ENCODE measurements at regions not wholly inside any gene's neighbourhood (a gene's known extent, or its start where the extent isn't known, plus 50 kb on each side); places are given as distances from the start of the nearest gene placed in this dataset.

DNA sequence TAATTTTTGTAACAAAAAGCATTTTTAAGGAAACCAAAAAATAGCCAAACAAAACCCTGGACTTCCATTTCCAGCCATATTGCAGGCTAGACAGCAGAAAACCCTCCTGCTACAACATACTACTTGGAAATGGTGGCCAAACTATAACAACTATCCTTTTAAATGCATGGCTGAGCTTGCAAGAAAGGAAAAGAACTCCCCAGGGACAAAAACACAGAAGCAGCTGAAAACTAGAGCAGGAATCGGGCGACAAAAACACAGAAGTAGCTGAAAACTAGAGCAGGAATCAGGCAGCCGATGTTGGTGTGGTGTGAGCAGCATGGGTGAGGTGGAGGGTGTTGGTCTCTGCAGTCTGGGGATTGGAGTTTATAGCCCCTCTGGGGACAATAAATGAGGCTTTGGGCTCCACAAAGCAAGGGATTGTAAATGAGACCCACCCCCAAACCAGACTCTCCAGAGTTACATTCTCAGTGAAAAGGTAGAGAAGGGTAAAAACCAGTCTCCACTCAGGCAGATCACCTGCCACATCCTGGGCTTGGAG is 95.2 kb downstream of the C9orf50 start:
- no peaks in the 10 kb centered on the region for H3K23me2 ChIP-seq (ENCODE audit: low read depth, low read length)
- H3K79me1 ChIP-seq (ENCODE audit: low read depth, low read length) = no peaks in the 10 kb centered on the region
- no peak overlapping the region for H3K18ac ChIP-seq (ENCODE audit: extremely low read depth, low read length)
- TF ChIP-seq KDM4A (IDR thresholded peaks at IDR 0.05; ENCODE audit: low read depth, low read length, severe bottlenecking) (no peak), RBBP5 (IDR thresholded peaks at IDR 0.05; ENCODE audit: borderline replicate concordance, low read depth, low read length) (no peak), ATF3 (IDR thresholded peaks at IDR 0.05; ENCODE audit: insufficient read depth, low read depth, low read length) (no peak)
- no peak overlapping the region for H3K14ac ChIP-seq (ENCODE audit: insufficient read length)
- H4K91ac ChIP-seq (replicated peaks; ENCODE audit: insufficient read length, low read length) = no peak overlapping the region
- H3K9ac ChIP-seq (replicated peaks in 1 of 4; ENCODE audit: extremely low read depth in 1 of 4, low read depth in 3 of 4, low read length in 3 of 4) = no peak overlapping the region
- H3K36me3 ChIP-seq (ENCODE audit: control insufficient read depth in 2 of 4, insufficient read depth in 4 of 4, low read length in 3 of 4) = no peaks in the 10 kb centered on the region
- H4K20me1 ChIP-seq (replicated peaks in 1 of 2; ENCODE audit: control insufficient read depth in 1 of 2, insufficient read depth in 2 of 2, low read length in 2 of 2) = no peaks in the 10 kb centered on the region
- no peak overlapping the region for H3K23ac ChIP-seq (ENCODE audit: insufficient read length)
- FAIRE-seq (no peak), DNase-seq (ENCODE audit: low read depth in 1 of 2, low spot score in 2 of 2) (no peak)
- ChIA-PET CTCF (ENCODE audit: partially characterized antibody) (interaction anchor here (0.7 to 1.4 kb wide), 5 partner anchors 8 to 82 kb away, joined by 3 to 4 read pairs (median 3); no protein-coding TSS in a partner anchor), POLR2A (ENCODE audit: partially characterized antibody) (interaction anchor here (0.6 kb wide), 1 partner anchor 12 kb away, joined by 3 read pairs; no protein-coding TSS in a partner anchor)
- no peak overlapping the region for H3K27ac ChIP-seq (ENCODE audit: low read depth, low read length)
- no peak overlapping the region for H4K8ac ChIP-seq (ENCODE audit: extremely low read depth, insufficient read depth, low read length)
- H3K4me2 ChIP-seq (ENCODE audit: insufficient read depth in 1 of 2, low read depth in 2 of 2, low read length in 2 of 2) = no peak overlapping the region
- no peak overlapping the region for H3K4me3 ChIP-seq (ENCODE audit: extremely low read depth in 1 of 4, insufficient read depth in 2 of 4, low read depth in 3 of 4, low read length in 4 of 4)
- H2BK15ac ChIP-seq (ENCODE audit: low read length) = no peak overlapping the region
- no peak overlapping the region for H3K56ac ChIP-seq (replicated peaks; ENCODE audit: insufficient read length, low read depth, low read length)
- no peak overlapping the region for H4K5ac ChIP-seq (ENCODE audit: insufficient read length, low read depth, low read length)
- no peaks in the 10 kb centered on the region for H3K79me2 ChIP-seq (ENCODE audit: control insufficient read depth in 1 of 2, insufficient read depth in 2 of 2, low read length in 2 of 2)
- no peak overlapping the region for H2BK20ac ChIP-seq (ENCODE audit: low read length)
- H2BK120ac ChIP-seq (replicated peaks; ENCODE audit: low read depth, low read length) = no peak overlapping the region
- 86% methylated on average over 3 of the region's 3 CpGs; no CpG with 5 or more reads in 1 of the 2 experiments for WGBS, 2 experiments (ENCODE audit: extremely low coverage in 1 of 2, insufficient coverage in 1 of 2, insufficient read length in 1 of 2, insufficient replicate concordance in 2 of 2, low coverage in 1 of 2, low lambda C conversion rate in 2 of 2, missing lambda C conversion rate in 1 of 2)
- H2AK5ac ChIP-seq (ENCODE audit: low read depth, low read length) = no peak overlapping the region
- no peaks in the 10 kb centered on the region for H3K27me3 ChIP-seq (replicated peaks in 1 of 4; ENCODE audit: control insufficient read depth in 3 of 4, extremely low read depth in 1 of 4, insufficient read depth in 3 of 4, low read length in 3 of 4)
- no peak overlapping the region for H2BK12ac ChIP-seq (ENCODE audit: low read depth, low read length)
- peaks cover 0 to 8% (median 5%) of the 10 kb centered on the region in 4 experiments; a peak in 3 of 7 replicates for H3K4me1 ChIP-seq (replicated peaks in 1 of 4; ENCODE audit: control insufficient read depth in 3 of 4, insufficient read depth in 4 of 4, low read length in 3 of 4)
- H3K9me3 ChIP-seq (ENCODE audit: insufficient read depth in 2 of 2, low read depth in 1 of 2, low read length in 1 of 2) = peaks cover 0 to 2% of the 10 kb centered on the region in 2 experiments; a peak in 1 of 4 replicates
- H2BK5ac ChIP-seq (ENCODE audit: low read depth, low read length) = no peak overlapping the region
- no peak overlapping the region for H2AFZ ChIP-seq (ENCODE audit: low read length)
- H3K4ac ChIP-seq (replicated peaks; ENCODE audit: insufficient read length, low read depth, low read length) = no peak overlapping the region
